HCT116 (cell line): ENCODE measurements at regions not wholly inside any gene's neighbourhood (a gene's known extent, or its start where the extent isn't known, plus 50 kb on each side); places are given as distances from the start of the nearest gene placed in this dataset.

Experiments
- ATAC-seq: fragments of 200-7000 bp; cut with Tn5 transposase; 2 replicates; pipeline ENCODE4 v1.9.1; 2020; ENCODE audit warnings: mild to moderate bottlenecking, moderate library complexity
- BruUV-seq: library from RNA; stranded (reverse); fragments of 400-500 nt; replicated peaks from 2 replicates; lab custom pipeline; 2021; lab: Mats Ljungman, UMichigan
- CTCF ChIA-PET: fragments of 300-600 bp; sonication (Branson Sonifier 250); formaldehyde crosslinking; loops from one replicate; lab custom pipeline; 2021; ENCODE audit warnings: antibody characterized with exemption; lab: Charles Lee
- POLR2A ChIA-PET: fragments of 300-600, 350-600 bp; sonication (Branson Sonifier 250); formaldehyde crosslinking; loops from one replicate; lab custom pipeline; 2021; ENCODE audit warnings: antibody characterized with exemption; lab: Charles Lee
- RAD21 ChIA-PET, 2 experiments: fragments of 300-600 bp; sonication (Branson Sonifier 250); formaldehyde crosslinking; loops; one replicate each; lab custom pipeline; 2023; ENCODE audit warnings: low total read pairs in 2 of 2; ENCODE audit not compliant: uncharacterized antibody in 2 of 2, unreplicated experiment in 2 of 2, low non-redundant PET in 1 of 2; lab: Charles Lee
- DNase-seq: peaks from one replicate; pipeline ENCODE4 v3.0.0-alpha.2; 2010; ENCODE audit warnings: low read depth, low spot score
- H2AFZ ChIP-seq: fragments of 200-600 bp; shearing (Covaris generic), sonication (generic); 2 replicates; pipeline ENCODE4 v1.6.1; 2017; ENCODE audit warnings: low read depth, mixed run types, mixed read lengths, antibody characterized with exemption, low read length; ENCODE audit not compliant: poor library complexity, severe bottlenecking
- H3K27ac ChIP-seq: 2 replicates; pipeline ENCODE4 v1.5.1; 2012; ENCODE audit warnings: low read depth, low read length
- H3K27me3 ChIP-seq: fragments of 200-600 bp; sonication (generic); 2 replicates; pipeline ENCODE4 v1.6.1; 2016; ENCODE audit warnings: mixed run types, low read length, mixed read lengths; ENCODE audit not compliant: insufficient read depth
- H3K36me3 ChIP-seq, 2 experiments: fragments of 200-500 bp in 1 of 2; fragments of 200-600 bp in 1 of 2; sonication (Bioruptor generic) in 1 of 2; sonication (generic) in 1 of 2; 2 replicates each; pipeline versions ENCODE4 v1.5.1 to v1.6.1; 2014 to 2016; ENCODE audit warnings: low read length in 2 of 2, inconsistent platforms in 1 of 2, mixed read lengths in 1 of 2, mixed run types in 1 of 2; ENCODE audit not compliant: insufficient read depth in 2 of 2, control insufficient read depth in 1 of 2
- H3K4me1 ChIP-seq, 2 experiments: fragments of 200-600 bp in 1 of 2; sonication (generic) in 1 of 2; 2 replicates each; pipeline versions ENCODE4 v1.5.1 to v1.6.1; 2012 to 2017; ENCODE audit warnings: low read length in 2 of 2, inconsistent platforms in 1 of 2, mild to moderate bottlenecking in 1 of 2, mixed read lengths in 1 of 2, mixed run types in 1 of 2, moderate library complexity in 1 of 2; ENCODE audit not compliant: insufficient read depth in 2 of 2, control insufficient read depth in 1 of 2
- H3K4me2 ChIP-seq: fragments of 200-600 bp; sonication (generic); 2 replicates; pipeline ENCODE4 v1.6.1; 2017; ENCODE audit warnings: mixed run types, low read length, mixed read lengths
- H3K4me3 ChIP-seq, 2 experiments: fragments of 200-600 bp in 1 of 2; sonication (generic) in 1 of 2; replicated peaks in 1 of 2; 2 replicates each; pipeline ENCODE4 v1.5.1; 2011 to 2016; ENCODE audit warnings: low read length in 2 of 2, control low read depth in 1 of 2, low read depth in 1 of 2, mild to moderate bottlenecking in 1 of 2, mixed read lengths in 1 of 2, mixed run types in 1 of 2
- H3K79me2 ChIP-seq: fragments of 200-600 bp; sonication (generic); 2 replicates; pipeline ENCODE4 v1.6.1; 2017; ENCODE audit warnings: mild to moderate bottlenecking, mixed run types, low read length, moderate library complexity, mixed read lengths; ENCODE audit not compliant: insufficient read depth
- H3K9ac ChIP-seq: fragments of 200-600 bp; sonication (generic); 2 replicates; pipeline ENCODE4 v1.6.1; 2016; ENCODE audit warnings: low read length, mixed read lengths
- H3K9me2 ChIP-seq: fragments of 200-600 bp; sonication (generic), shearing (Covaris generic); 2 replicates; pipeline ENCODE4 v1.6.1; 2017; ENCODE audit warnings: mixed run types, mild to moderate bottlenecking, moderate library complexity; ENCODE audit not compliant: insufficient read depth
- H3K9me3 ChIP-seq, 2 experiments: fragments of 200-500 bp in 1 of 2; fragments of 200-600 bp in 1 of 2; sonication (Bioruptor generic) in 1 of 2; sonication (generic) in 1 of 2; 2 replicates each; pipeline ENCODE4 v1.6.1; 2014 to 2017; ENCODE audit warnings: low read length in 2 of 2, mixed read lengths in 2 of 2, inconsistent platforms in 1 of 2, low read depth in 1 of 2, mild to moderate bottlenecking in 1 of 2, mixed run types in 1 of 2, moderate library complexity in 1 of 2; ENCODE audit not compliant: control insufficient read depth in 1 of 2, insufficient read depth in 1 of 2
- H4K20me1 ChIP-seq: fragments of 200-600 bp; sonication (generic), shearing (Covaris generic); 2 replicates; pipeline ENCODE4 v1.6.1; 2017; ENCODE audit warnings: mixed run types, mild to moderate bottlenecking, moderate library complexity; ENCODE audit not compliant: insufficient read depth
- CBX3 ChIP-seq: IDR thresholded peaks from 2 replicates; pipeline ENCODE4 v1.6.1; 2012; ENCODE audit warnings: low read depth
- CEBPB ChIP-seq: IDR thresholded peaks from 2 replicates; pipeline ENCODE4 v1.6.1; 2012; ENCODE audit warnings: low read depth
- EGR1 ChIP-seq: IDR thresholded peaks from 2 replicates; pipeline ENCODE4 v1.6.1; 2012; ENCODE audit warnings: low read depth
- ELF1 ChIP-seq: IDR thresholded peaks from 2 replicates; pipeline ENCODE4 v1.6.1; 2012; ENCODE audit warnings: low read depth, borderline replicate concordance
- EZH2 ChIP-seq: fragments of 200-600 bp; sonication (generic); IDR thresholded peaks from 2 replicates; pipeline ENCODE4 v1.6.1; 2017; ENCODE audit warnings: antibody characterized with exemption, mixed run types
- EZH2phosphoT487 ChIP-seq: fragments of 200-600 bp; IDR thresholded peaks from 2 replicates; pipeline ENCODE4 v1.6.1; 2018; ENCODE audit warnings: antibody characterized with exemption, borderline replicate concordance
- JUND ChIP-seq: IDR thresholded peaks from 2 replicates; pipeline ENCODE4 v1.6.1; 2012
- POLR2A ChIP-seq: IDR thresholded peaks from 2 replicates; pipeline ENCODE4 v1.7.0; 2011; ENCODE audit warnings: borderline replicate concordance; ENCODE audit not compliant: insufficient read depth, insufficient read length; ENCODE audit errors: extremely low read depth
- POLR2AphosphoS5 ChIP-seq: IDR thresholded peaks from 2 replicates; pipeline ENCODE4 v1.6.1; 2011; ENCODE audit warnings: mild to moderate bottlenecking, low read depth, low read length, moderate library complexity
- RAD21 ChIP-seq: IDR thresholded peaks from 2 replicates; pipeline ENCODE4 v1.6.1; 2012; ENCODE audit warnings: low read depth, mild to moderate bottlenecking
- REST ChIP-seq: IDR thresholded peaks from 2 replicates; pipeline ENCODE4 v1.6.1; 2012; ENCODE audit warnings: low read depth
- SP1 ChIP-seq: IDR thresholded peaks from 2 replicates; pipeline ENCODE4 v1.6.1; 2012; ENCODE audit warnings: low read depth
- SRF ChIP-seq: IDR thresholded peaks from 2 replicates; pipeline ENCODE4 v1.6.1; 2012; ENCODE audit warnings: low read depth
- YY1 ChIP-seq: IDR thresholded peaks from 2 replicates; pipeline ENCODE4 v1.6.1; 2011; ENCODE audit warnings: low read length, low read depth, moderate library complexity, mild to moderate bottlenecking; ENCODE audit not compliant: insufficient replicate concordance; ENCODE audit errors: extremely low read depth
- ZFX ChIP-seq: fragments of 450-650 bp; IDR thresholded peaks from 2 replicates; pipeline ENCODE4 v1.6.1; 2017
- ZNF274 ChIP-seq: fragments of 200-500 bp; sonication (Bioruptor generic); IDR thresholded peaks from 2 replicates; pipeline ENCODE4 v1.6.1; 2014; ENCODE audit warnings: mild to moderate bottlenecking, low read depth, low read length, inconsistent platforms
- intact Hi-C: fragments of 100-400 bp; cut with micrococcal nuclease; formaldehyde crosslinking; loops from 2 replicates; pipeline ENCODE4 v1.10.0; 2022
- TF ChIP-seq, protein P1 (sequence below), 3 experiments: fragments of 200-600 bp in 1 of 3; sonication (generic) in 1 of 3; IDR thresholded peaks in 2 of 3; conservative IDR thresholded peaks in 1 of 3; 2 replicates each; pipeline ENCODE4 v1.5.1; 2012 to 2017; ENCODE audit warnings: low read depth in 2 of 3, low read length in 2 of 3, antibody characterized with exemption in 1 of 3, borderline replicate concordance in 1 of 3, control low read depth in 1 of 3, mild to moderate bottlenecking in 1 of 3, mixed read lengths in 1 of 3, mixed run types in 1 of 3, moderate library complexity in 1 of 3; ENCODE audit not compliant: insufficient read depth in 1 of 3
- TF ChIP-seq, protein P2 (sequence below): IDR thresholded peaks from 2 replicates; pipeline ENCODE4 v1.6.1; 2011; ENCODE audit warnings: mild to moderate bottlenecking, low read length, moderate library complexity; ENCODE audit not compliant: insufficient replicate concordance; ENCODE audit errors: extremely low read depth
- TF ChIP-seq, protein P3 (sequence below): IDR thresholded peaks from 2 replicates; pipeline ENCODE4 v1.6.1; 2012

DNA sequence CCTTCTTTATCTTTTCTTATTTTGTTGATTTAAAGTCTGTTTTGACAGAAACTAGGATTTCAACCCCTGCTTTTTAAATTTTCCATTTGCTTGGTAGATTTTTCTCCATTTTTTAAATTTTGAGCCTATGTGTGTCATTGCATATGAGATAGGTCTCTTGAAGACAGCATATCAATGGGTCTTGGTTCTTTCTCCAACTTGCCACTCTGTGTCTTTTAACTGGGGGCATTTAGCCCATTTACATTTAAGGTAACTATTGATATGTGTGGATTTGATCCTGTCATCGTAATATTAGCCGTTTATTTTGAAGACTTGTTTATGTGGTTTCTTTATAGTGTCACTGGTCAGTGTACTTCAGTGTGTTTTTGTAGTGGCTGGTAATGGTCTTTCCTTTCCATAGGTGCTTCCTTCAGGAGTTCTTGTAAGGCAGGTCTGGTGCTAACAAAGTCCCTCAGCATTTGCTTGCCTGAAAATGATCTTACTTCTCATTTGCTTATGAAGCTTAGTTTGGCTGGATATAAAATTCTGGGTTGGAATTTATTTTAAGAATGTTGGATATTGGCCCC lies 223.9 kb downstream of the USP25 start:
- no peak overlapping the region for H3K9ac ChIP-seq
- intact Hi-C loops, result no loop called here
- CTCF ChIA-PET, result no interaction called here
- POLR2A ChIA-PET, result no interaction called here
- no peak for DNase-seq
- no peaks in the 10 kb centered on the region for H3K27me3 ChIP-seq
- H3K27ac ChIP-seq, result no peak overlapping the region
- no peaks in the 10 kb centered on the region for H3K4me1 ChIP-seq
- no peaks in the 10 kb centered on the region for H3K9me2 ChIP-seq
- H3K4me2 ChIP-seq, result no peak overlapping the region
- H2AFZ ChIP-seq, result no peak overlapping the region
- no peaks in the 10 kb centered on the region for H3K79me2 ChIP-seq
- RAD21 ChIA-PET, result no interaction called here
- H3K4me3 ChIP-seq, result no peak overlapping the region
- no peaks in the 10 kb centered on the region for H4K20me1 ChIP-seq
- H3K36me3 ChIP-seq, result no peaks in the 10 kb centered on the region
- ATAC-seq, result no peak
- no TSS peak for BruUV-seq
- peaks cover 0 to 6% of the 10 kb centered on the region in 2 experiments; a peak in 1 of 4 replicates for H3K9me3 ChIP-seq
- no peak for TF ChIP-seq ZFX
- TF ChIP-seq POLR2A, result no peak
- TF ChIP-seq EGR1, result no peak
- no peak for TF ChIP-seq EZH2
- TF ChIP-seq, protein P1, sequence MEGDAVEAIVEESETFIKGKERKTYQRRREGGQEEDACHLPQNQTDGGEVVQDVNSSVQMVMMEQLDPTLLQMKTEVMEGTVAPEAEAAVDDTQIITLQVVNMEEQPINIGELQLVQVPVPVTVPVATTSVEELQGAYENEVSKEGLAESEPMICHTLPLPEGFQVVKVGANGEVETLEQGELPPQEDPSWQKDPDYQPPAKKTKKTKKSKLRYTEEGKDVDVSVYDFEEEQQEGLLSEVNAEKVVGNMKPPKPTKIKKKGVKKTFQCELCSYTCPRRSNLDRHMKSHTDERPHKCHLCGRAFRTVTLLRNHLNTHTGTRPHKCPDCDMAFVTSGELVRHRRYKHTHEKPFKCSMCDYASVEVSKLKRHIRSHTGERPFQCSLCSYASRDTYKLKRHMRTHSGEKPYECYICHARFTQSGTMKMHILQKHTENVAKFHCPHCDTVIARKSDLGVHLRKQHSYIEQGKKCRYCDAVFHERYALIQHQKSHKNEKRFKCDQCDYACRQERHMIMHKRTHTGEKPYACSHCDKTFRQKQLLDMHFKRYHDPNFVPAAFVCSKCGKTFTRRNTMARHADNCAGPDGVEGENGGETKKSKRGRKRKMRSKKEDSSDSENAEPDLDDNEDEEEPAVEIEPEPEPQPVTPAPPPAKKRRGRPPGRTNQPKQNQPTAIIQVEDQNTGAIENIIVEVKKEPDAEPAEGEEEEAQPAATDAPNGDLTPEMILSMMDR (IDR thresholded peaks at IDR 0.05 in 2 of 3, conservative IDR thresholded peaks at IDR 0.05 in 1 of 3; ENCODE audit: borderline replicate concordance in 1 of 3, insufficient read depth in 1 of 3, low read depth in 2 of 3, low read length in 2 of 3), result no peak
- no peak for TF ChIP-seq SP1
- TF ChIP-seq POLR2AphosphoS5, result no peak
- TF ChIP-seq SRF, result no peak
- no peak for TF ChIP-seq ELF1
- no peak for TF ChIP-seq YY1
- TF ChIP-seq RAD21, result no peak
- no peak for TF ChIP-seq REST
- TF ChIP-seq ZNF274, result no peak
- no peak for TF ChIP-seq CBX3
- no peak for TF ChIP-seq CEBPB
- TF ChIP-seq, protein P2, sequence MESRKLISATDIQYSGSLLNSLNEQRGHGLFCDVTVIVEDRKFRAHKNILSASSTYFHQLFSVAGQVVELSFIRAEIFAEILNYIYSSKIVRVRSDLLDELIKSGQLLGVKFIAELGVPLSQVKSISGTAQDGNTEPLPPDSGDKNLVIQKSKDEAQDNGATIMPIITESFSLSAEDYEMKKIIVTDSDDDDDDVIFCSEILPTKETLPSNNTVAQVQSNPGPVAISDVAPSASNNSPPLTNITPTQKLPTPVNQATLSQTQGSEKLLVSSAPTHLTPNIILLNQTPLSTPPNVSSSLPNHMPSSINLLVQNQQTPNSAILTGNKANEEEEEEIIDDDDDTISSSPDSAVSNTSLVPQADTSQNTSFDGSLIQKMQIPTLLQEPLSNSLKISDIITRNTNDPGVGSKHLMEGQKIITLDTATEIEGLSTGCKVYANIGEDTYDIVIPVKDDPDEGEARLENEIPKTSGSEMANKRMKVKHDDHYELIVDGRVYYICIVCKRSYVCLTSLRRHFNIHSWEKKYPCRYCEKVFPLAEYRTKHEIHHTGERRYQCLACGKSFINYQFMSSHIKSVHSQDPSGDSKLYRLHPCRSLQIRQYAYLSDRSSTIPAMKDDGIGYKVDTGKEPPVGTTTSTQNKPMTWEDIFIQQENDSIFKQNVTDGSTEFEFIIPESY, result no peak
- no peak for TF ChIP-seq EZH2phosphoT487
- no peak for TF ChIP-seq JUND
- TF ChIP-seq, protein P3, sequence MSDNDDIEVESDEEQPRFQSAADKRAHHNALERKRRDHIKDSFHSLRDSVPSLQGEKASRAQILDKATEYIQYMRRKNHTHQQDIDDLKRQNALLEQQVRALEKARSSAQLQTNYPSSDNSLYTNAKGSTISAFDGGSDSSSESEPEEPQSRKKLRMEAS, result no peak
- TF ChIP-seq, all 23 proteins: peak for 0
